Liver (tissue), 2 donors: ENCODE measurements at regions not wholly inside any gene's neighbourhood (a gene's known extent, or its start where the extent isn't known, plus 50 kb on each side); places are given as distances from the start of the nearest gene placed in this dataset.

Source experiments
- CTCF ChIP-seq: fragments of 150-350 bp; IDR thresholded peaks from 2 replicates; pipeline ENCODE4 v1.5.1; 2017; ENCODE audit warnings: improper control_type of control experiment, low read depth, low read length; ENCODE audit not compliant: missing input control
- MAX ChIP-seq: IDR thresholded peaks from 2 replicates; pipeline ENCODE4 v1.6.1; 2016; ENCODE audit warnings: antibody characterized with exemption
- YY1 ChIP-seq: IDR thresholded peaks from 2 replicates; pipeline ENCODE4 v1.6.1; 2016; ENCODE audit warnings: antibody characterized with exemption, mild to moderate bottlenecking
- donor health status: healthy.

GRCh38 chr15:101542306-101543025 is 53.0 kb upstream of the PCSK6 start:
- no peak for TF ChIP-seq YY1
- TF ChIP-seq CTCF, result no peak
- no peak for TF ChIP-seq MAX
